ENCODE measurements at regions not wholly inside any gene's neighbourhood (a gene's known extent, or its start where the extent isn't known, plus 50 kb on each side); places are given as distances from the start of the nearest gene placed in this dataset.

DNA sequence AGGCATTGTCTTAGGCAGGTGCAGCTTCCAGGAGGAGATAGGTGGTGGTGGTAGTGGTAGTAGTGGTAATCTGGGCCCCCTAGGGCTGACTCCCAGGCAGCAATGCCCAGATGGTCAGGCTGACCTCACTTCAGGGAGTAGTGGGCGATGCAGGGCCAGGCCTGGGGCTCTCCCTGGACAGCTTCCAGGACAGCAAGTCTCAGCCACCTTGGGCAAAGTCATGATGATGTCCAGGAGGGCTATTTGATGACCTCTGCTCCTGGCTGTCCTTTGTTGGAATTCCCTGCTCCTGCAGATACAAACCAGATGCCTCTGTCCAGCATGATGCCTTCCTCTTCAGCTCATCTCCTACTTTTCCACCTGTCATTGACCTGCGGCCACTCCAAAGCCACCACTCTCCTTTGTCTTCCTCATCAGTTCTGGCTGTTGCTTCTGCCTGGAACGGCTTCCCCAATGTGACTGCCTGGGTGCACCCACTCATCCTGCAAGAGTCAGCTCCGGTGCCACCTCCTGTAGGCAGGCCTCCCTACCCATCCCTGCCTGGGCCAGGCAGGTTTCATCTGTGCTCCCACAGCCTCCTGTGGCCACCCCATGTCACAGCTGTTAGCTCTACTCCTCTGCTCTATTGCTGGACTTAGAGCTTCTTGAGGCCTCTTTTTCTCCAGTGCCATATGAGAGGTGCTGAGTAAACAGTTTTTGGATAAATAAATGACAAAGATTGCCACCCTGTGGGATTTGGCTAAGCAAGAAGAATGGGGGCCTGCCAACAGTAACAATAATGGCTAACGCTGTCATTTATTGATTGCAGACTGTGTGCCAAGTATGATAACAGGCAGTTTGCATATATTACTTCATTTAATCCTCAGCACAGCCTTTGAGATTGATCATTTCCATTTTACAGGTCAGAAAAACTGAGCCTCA lies 172.9 kb upstream of the NECTIN1 start:
- Histone ChIP-seq H2AFZ (ENCODE audit: low read length) (no peak overlapping the region), H2BK15ac (ENCODE audit: low read depth, low read length) (no peak overlapping the region), H3T11ph (ENCODE audit: low read length) (no peak overlapping the region), H3K9ac (ENCODE audit: extremely low read depth, insufficient read length, low read length) (no peak overlapping the region), H3K4me2 (ENCODE audit: insufficient read depth, insufficient read length, low read length) (no peak overlapping the region), H3K9me3 (ENCODE audit: control insufficient read depth, low read depth, low read length) (no peaks in the 10 kb centered on the region), H3K4ac (ENCODE audit: low read depth, low read length) (no peak overlapping the region), H2BK20ac (ENCODE audit: low read depth, low read length, poor library complexity, severe bottlenecking) (no peak overlapping the region), H3K4me1 (ENCODE audit: insufficient read depth, low read length) (peaks cover 2% of the 10 kb centered on the region; the same call in 1 of the 2 replicates), H3K79me1 (ENCODE audit: insufficient read depth, low read depth, low read length, poor library complexity, severe bottlenecking) (no peaks in the 10 kb centered on the region), H3K79me2 (ENCODE audit: insufficient read depth, low read length) (no peaks in the 10 kb centered on the region), H3K18ac (ENCODE audit: insufficient read length, low read depth, low read length) (no peak overlapping the region), H2BK120ac (ENCODE audit: low read depth, low read length, poor library complexity, severe bottlenecking) (no peak overlapping the region), H3K56ac (ENCODE audit: insufficient read length, low read depth, low read length) (no peak overlapping the region), H3K27ac (ENCODE audit: insufficient read length, low read depth, low read length) (no peak overlapping the region), H4K5ac (ENCODE audit: insufficient read length, low read depth, low read length) (no peak overlapping the region), H3K27me3 (ENCODE audit: insufficient read depth, low read length) (no peaks in the 10 kb centered on the region), H2BK12ac (ENCODE audit: insufficient read length, low read depth, low read length) (no peak overlapping the region), H4K20me1 (ENCODE audit: control insufficient read depth, insufficient read depth, insufficient read length) (no peaks in the 10 kb centered on the region), H3K23ac (ENCODE audit: insufficient read length, low read depth, low read length) (no peak overlapping the region), H3K23me2 (ENCODE audit: insufficient read length, low read depth, low read length, poor library complexity, severe bottlenecking) (no peaks in the 10 kb centered on the region), H4K91ac (ENCODE audit: insufficient read length, low read depth, low read length) (no peak overlapping the region), H4K8ac (replicated peaks; ENCODE audit: insufficient read length, low read depth, low read length) (no peak overlapping the region), H2AK5ac (ENCODE audit: insufficient read length, low read length) (no peak overlapping the region), H2BK5ac (ENCODE audit: insufficient read length, low read length) (no peak overlapping the region), H3K14ac (ENCODE audit: insufficient read depth, low read length) (no peak overlapping the region)
- H3K27me3 Mint-ChIP-seq (ENCODE audit: low read depth), result peaks cover 5% of the 10 kb centered on the region
- no CpG with 5 or more reads among the region's 5 CpGs for WGBS (ENCODE audit: extremely low coverage, insufficient read length, low lambda C conversion rate)
- H3K4me1 Mint-ChIP-seq, result peaks cover 19 to 23% of the 10 kb centered on the region in 2 experiments
- H3K4me3 Mint-ChIP-seq, result no peak overlapping the region
- H3K9me3 Mint-ChIP-seq, result no peaks in the 10 kb centered on the region
- TF ChIP-seq, protein P1, sequence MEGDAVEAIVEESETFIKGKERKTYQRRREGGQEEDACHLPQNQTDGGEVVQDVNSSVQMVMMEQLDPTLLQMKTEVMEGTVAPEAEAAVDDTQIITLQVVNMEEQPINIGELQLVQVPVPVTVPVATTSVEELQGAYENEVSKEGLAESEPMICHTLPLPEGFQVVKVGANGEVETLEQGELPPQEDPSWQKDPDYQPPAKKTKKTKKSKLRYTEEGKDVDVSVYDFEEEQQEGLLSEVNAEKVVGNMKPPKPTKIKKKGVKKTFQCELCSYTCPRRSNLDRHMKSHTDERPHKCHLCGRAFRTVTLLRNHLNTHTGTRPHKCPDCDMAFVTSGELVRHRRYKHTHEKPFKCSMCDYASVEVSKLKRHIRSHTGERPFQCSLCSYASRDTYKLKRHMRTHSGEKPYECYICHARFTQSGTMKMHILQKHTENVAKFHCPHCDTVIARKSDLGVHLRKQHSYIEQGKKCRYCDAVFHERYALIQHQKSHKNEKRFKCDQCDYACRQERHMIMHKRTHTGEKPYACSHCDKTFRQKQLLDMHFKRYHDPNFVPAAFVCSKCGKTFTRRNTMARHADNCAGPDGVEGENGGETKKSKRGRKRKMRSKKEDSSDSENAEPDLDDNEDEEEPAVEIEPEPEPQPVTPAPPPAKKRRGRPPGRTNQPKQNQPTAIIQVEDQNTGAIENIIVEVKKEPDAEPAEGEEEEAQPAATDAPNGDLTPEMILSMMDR (conservative IDR thresholded peaks at IDR 0.05), result no peak
- H3K27ac Mint-ChIP-seq, result no peak overlapping the region; a peak in 1 of 7 replicates
- no peak for DNase-seq
- H3K36me3 Mint-ChIP-seq (ENCODE audit: insufficient read depth in 1 of 3, low read depth in 3 of 3), result no peaks in the 10 kb centered on the region; a peak in 1 of 7 replicates
